Omental fat pad (tissue), 3 donors: ENCODE measurements at regions not wholly inside any gene's neighbourhood (a gene's known extent, or its start where the extent isn't known, plus 50 kb on each side); places are given as distances from the start of the nearest gene placed in this dataset.

Experiments
- ATAC-seq: fragments of 150-250 bp; one replicate; pipeline ENCODE4 v1.9.1; 2016; ENCODE audit warnings: mild to moderate bottlenecking, moderate library complexity; ENCODE audit not compliant: low FRiP score
- DNase-seq: peaks from one replicate; pipeline ENCODE4 v3.0.0-alpha.2; 2019; ENCODE audit warnings: low spot score
- CTCF ChIP-seq, 3 donors: fragments of 450-650 bp; IDR thresholded peaks; one replicate each; pipeline ENCODE4 v1.5.1; 2016 to 2017; ENCODE audit warnings: antibody characterized with exemption in 3 of 3, mild to moderate bottlenecking in 3 of 3, moderate library complexity in 2 of 3

DNA sequence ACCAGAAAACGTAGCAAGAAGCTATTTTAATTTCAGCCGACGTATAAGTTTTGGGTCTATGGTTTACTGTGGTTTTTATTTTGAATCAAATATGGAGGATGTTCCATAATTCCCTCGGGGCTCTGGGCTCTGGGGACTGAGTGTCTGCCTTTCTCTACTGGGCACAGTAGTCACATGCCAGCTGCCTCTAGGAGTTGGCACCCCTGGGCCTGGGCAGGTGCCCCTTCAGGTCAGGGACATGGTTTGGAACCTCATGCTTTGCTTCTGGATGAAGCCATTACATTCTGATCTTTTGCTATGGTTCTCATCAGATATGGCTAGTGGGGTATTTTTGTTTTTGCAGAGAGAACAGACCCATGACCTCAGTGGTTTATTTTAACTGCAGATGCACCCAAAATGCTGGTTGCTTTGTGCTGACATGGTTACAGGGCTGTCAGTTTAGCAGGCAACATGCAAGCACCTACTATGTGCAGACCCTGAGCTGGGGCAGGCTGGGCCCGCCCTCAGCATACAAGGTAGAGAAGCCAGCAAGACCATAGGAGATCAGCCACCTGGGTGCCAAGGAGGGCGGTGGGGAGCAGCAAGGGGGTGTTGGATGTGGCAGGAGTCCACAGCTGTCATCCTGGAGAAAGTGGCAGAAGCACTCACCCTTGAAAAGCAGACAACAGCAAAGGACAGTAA is 54.5 kb upstream of the PSD2 start:
- no peak for ATAC-seq
- DNase-seq = no peak

GRCh38 chr5:139741823-139742172 is 53.8 kb upstream of the PSD2 start:
- DNase-seq = no peak
- no peak for TF ChIP-seq CTCF (IDR thresholded peaks at IDR 0.05)
- ATAC-seq = no peak

More for the DNA sequence above, 54.5 kb upstream of the PSD2 start:
- TF ChIP-seq CTCF (IDR thresholded peaks at IDR 0.05) = no peak

DNA sequence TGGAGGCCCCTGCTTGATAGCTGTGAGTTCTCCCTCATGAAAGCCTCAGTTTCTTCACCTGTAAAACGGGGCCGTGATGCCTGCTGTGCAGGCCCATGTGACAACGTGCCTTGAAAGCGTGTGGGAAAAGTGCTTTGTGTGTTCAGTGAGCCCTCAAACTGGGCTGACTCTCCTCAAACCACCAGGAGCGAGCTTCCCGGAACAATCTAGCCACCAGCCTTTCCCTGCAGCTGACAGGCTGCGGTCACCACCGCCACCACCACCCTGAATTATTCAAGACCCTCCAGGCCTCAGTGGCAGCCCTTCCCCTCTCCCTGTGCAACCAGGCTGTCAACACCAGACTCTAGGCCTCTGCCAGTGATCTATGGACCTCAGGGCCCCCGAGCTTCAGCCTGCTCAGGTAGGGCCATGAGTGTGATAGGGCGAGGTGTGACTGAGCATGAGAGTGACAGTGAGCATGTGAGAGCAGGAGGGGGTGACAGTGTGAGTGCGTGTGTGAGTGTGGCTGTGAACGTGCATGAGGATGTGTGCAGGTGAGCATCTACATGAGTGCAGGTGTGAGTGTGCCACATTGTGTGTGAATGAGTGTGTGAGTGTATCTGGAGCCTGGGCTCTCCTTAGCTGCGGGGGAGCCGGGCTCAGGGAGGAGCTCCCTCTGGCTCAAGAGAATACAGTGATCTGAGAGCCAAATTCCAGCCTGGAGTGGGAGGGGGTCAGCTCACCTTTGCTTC is 53.3 kb upstream of the PSD2 start:
- no peak for DNase-seq
- no peak for TF ChIP-seq CTCF (IDR thresholded peaks at IDR 0.05)
- ATAC-seq = no peak

- DNase-seq (no peak), ATAC-seq (no peak)
- no peak for TF ChIP-seq CTCF (IDR thresholded peaks at IDR 0.05)
Measured at GRCh38 chr5:139743001-139743771, 52.4 kb upstream of the PSD2 start.

- DNase-seq (no peak), ATAC-seq (no peak)
- no peak for TF ChIP-seq CTCF (IDR thresholded peaks at IDR 0.05)
Measured at GRCh38 chr5:139743804-139744203, 51.8 kb upstream of the PSD2 start.

DNA sequence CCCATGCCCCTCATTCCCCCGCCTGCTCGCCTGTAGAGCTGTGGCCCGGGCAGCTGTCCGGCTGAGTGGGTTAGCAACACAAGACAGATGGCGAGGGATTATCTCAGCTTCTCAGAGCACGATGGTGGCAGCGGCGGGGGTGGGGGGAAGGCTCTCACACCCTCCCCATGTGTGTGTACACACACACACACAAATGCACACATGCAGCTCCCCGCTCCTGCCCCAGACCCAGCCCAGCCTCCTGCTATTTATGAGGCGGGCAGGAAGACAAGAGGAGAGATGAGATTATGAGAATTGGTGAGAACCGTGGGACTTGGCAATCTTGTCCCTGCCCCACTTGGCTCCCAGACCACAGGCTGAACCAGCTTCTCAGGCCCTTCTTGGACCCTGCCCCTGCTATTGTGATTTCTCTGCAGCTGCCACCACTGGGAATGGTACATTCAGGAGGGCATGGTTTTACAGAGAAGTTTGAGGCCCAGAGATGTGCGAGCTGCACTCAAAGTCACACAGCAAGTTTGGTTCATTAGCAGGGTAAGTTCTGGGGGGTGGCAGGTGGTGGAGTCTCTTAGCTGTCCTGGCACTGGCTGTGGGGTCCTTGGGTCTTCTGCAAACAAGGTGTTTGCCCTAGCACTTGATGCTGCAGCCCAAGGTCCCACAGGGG is 51.0 kb upstream of the PSD2 start:
- TF ChIP-seq CTCF (IDR thresholded peaks at IDR 0.05) = no peak
- no peak for ATAC-seq
- no peak for DNase-seq
